ENCODE measurements at regions not wholly inside any gene's neighbourhood (a gene's known extent, or its start where the extent isn't known, plus 50 kb on each side); places are given as distances from the start of the nearest gene placed in this dataset.

- Mint-ChIP-seq H3K9me3 (no peaks in the 10 kb centered on the region), H3K36me3 (ENCODE audit: insufficient read depth in 1 of 3, low read depth in 3 of 3) (no peaks in the 10 kb centered on the region), H3K4me3 (no peak overlapping the region), H3K4me1 (peaks cover 9 to 12% of the 10 kb centered on the region in 2 experiments; a peak in 2 of 4 replicates), H3K27me3 (ENCODE audit: low read depth) (no peaks in the 10 kb centered on the region), H3K27ac (no peak overlapping the region)
- H3K14ac ChIP-seq (ENCODE audit: insufficient read depth, low read length) = no peak overlapping the region
- no peak overlapping the region for H3K27ac ChIP-seq (ENCODE audit: insufficient read length, low read depth, low read length)
- H3K79me2 ChIP-seq (ENCODE audit: insufficient read depth, low read length) = no peaks in the 10 kb centered on the region
- no peak overlapping the region for H3T11ph ChIP-seq (ENCODE audit: low read length)
- no peak overlapping the region for H2AFZ ChIP-seq (ENCODE audit: low read length)
- H2BK5ac ChIP-seq (ENCODE audit: insufficient read length, low read length) = no peak overlapping the region
- H4K8ac ChIP-seq (replicated peaks; ENCODE audit: insufficient read length, low read depth, low read length) = no peak overlapping the region
- H3K4me1 ChIP-seq (ENCODE audit: insufficient read depth, low read length) = no peaks in the 10 kb centered on the region
- no peaks in the 10 kb centered on the region for H3K79me1 ChIP-seq (ENCODE audit: insufficient read depth, low read depth, low read length, poor library complexity, severe bottlenecking)
- no peak overlapping the region for H2AK5ac ChIP-seq (ENCODE audit: insufficient read length, low read length)
- no CpG with 5 or more reads among the region's 3 CpGs for WGBS (ENCODE audit: extremely low coverage, insufficient read length, low lambda C conversion rate)
- H3K23ac ChIP-seq (ENCODE audit: insufficient read length, low read depth, low read length) = no peak overlapping the region
- no peak overlapping the region for H2BK20ac ChIP-seq (ENCODE audit: low read depth, low read length, poor library complexity, severe bottlenecking)
- no peak for DNase-seq
- H3K56ac ChIP-seq (ENCODE audit: insufficient read length, low read depth, low read length) = no peak overlapping the region
- no peaks in the 10 kb centered on the region for H3K9me3 ChIP-seq (ENCODE audit: control insufficient read depth, low read depth, low read length)
- H3K9ac ChIP-seq (ENCODE audit: extremely low read depth, insufficient read length, low read length) = no peak overlapping the region
- H4K5ac ChIP-seq (ENCODE audit: insufficient read length, low read depth, low read length) = no peak overlapping the region
- no peaks in the 10 kb centered on the region for H3K23me2 ChIP-seq (ENCODE audit: insufficient read length, low read depth, low read length, poor library complexity, severe bottlenecking)
- no peak overlapping the region for H3K4ac ChIP-seq (ENCODE audit: low read depth, low read length)
- H4K91ac ChIP-seq (ENCODE audit: insufficient read length, low read depth, low read length) = no peak overlapping the region
- TF ChIP-seq, protein P1, sequence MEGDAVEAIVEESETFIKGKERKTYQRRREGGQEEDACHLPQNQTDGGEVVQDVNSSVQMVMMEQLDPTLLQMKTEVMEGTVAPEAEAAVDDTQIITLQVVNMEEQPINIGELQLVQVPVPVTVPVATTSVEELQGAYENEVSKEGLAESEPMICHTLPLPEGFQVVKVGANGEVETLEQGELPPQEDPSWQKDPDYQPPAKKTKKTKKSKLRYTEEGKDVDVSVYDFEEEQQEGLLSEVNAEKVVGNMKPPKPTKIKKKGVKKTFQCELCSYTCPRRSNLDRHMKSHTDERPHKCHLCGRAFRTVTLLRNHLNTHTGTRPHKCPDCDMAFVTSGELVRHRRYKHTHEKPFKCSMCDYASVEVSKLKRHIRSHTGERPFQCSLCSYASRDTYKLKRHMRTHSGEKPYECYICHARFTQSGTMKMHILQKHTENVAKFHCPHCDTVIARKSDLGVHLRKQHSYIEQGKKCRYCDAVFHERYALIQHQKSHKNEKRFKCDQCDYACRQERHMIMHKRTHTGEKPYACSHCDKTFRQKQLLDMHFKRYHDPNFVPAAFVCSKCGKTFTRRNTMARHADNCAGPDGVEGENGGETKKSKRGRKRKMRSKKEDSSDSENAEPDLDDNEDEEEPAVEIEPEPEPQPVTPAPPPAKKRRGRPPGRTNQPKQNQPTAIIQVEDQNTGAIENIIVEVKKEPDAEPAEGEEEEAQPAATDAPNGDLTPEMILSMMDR (conservative IDR thresholded peaks at IDR 0.05) = no peak
- no peak overlapping the region for H3K4me2 ChIP-seq (ENCODE audit: insufficient read depth, insufficient read length, low read length)
- H3K18ac ChIP-seq (ENCODE audit: insufficient read length, low read depth, low read length) = no peak overlapping the region
- no peaks in the 10 kb centered on the region for H3K27me3 ChIP-seq (ENCODE audit: insufficient read depth, low read length)
- H4K20me1 ChIP-seq (ENCODE audit: control insufficient read depth, insufficient read depth, insufficient read length) = no peaks in the 10 kb centered on the region
- no peak overlapping the region for H2BK120ac ChIP-seq (ENCODE audit: low read depth, low read length, poor library complexity, severe bottlenecking)
- H2BK15ac ChIP-seq (ENCODE audit: low read depth, low read length) = no peak overlapping the region
- no peak overlapping the region for H2BK12ac ChIP-seq (ENCODE audit: insufficient read length, low read depth, low read length)
These were observed 192.8 kb upstream of the KYNU start for GRCh38 chr2:142684667-142685066.

All from H9 (cell line).